HCT116 (cell line): ENCODE measurements at regions not wholly inside any gene's neighbourhood (a gene's known extent, or its start where the extent isn't known, plus 50 kb on each side); places are given as distances from the start of the nearest gene placed in this dataset.

ENCODE experiments used
- ATAC-seq: fragments of 200-7000 bp; cut with Tn5 transposase; 2 replicates; pipeline ENCODE4 v1.9.1; 2020; ENCODE audit warnings: mild to moderate bottlenecking, moderate library complexity
- BruUV-seq: library from RNA; stranded (reverse); fragments of 400-500 nt; replicated peaks from 2 replicates; lab custom pipeline; 2021; lab: Mats Ljungman, UMichigan
- CTCF ChIA-PET: fragments of 300-600 bp; sonication (Branson Sonifier 250); formaldehyde crosslinking; loops from one replicate; lab custom pipeline; 2021; ENCODE audit warnings: antibody characterized with exemption; lab: Charles Lee
- POLR2A ChIA-PET: fragments of 300-600, 350-600 bp; sonication (Branson Sonifier 250); formaldehyde crosslinking; loops from one replicate; lab custom pipeline; 2021; ENCODE audit warnings: antibody characterized with exemption; lab: Charles Lee
- RAD21 ChIA-PET, 2 experiments: fragments of 300-600 bp; sonication (Branson Sonifier 250); formaldehyde crosslinking; loops; one replicate each; lab custom pipeline; 2023; ENCODE audit warnings: low total read pairs in 2 of 2; ENCODE audit not compliant: uncharacterized antibody in 2 of 2, unreplicated experiment in 2 of 2, low non-redundant PET in 1 of 2; lab: Charles Lee
- DNase-seq: peaks from one replicate; pipeline ENCODE4 v3.0.0-alpha.2; 2010; ENCODE audit warnings: low read depth, low spot score
- H2AFZ ChIP-seq: fragments of 200-600 bp; shearing (Covaris generic), sonication (generic); 2 replicates; pipeline ENCODE4 v1.6.1; 2017; ENCODE audit warnings: low read depth, mixed run types, mixed read lengths, antibody characterized with exemption, low read length; ENCODE audit not compliant: poor library complexity, severe bottlenecking
- H3K27ac ChIP-seq: 2 replicates; pipeline ENCODE4 v1.5.1; 2012; ENCODE audit warnings: low read depth, low read length
- H3K27me3 ChIP-seq: fragments of 200-600 bp; sonication (generic); 2 replicates; pipeline ENCODE4 v1.6.1; 2016; ENCODE audit warnings: mixed run types, low read length, mixed read lengths; ENCODE audit not compliant: insufficient read depth
- H3K36me3 ChIP-seq, 2 experiments: fragments of 200-500 bp in 1 of 2; fragments of 200-600 bp in 1 of 2; sonication (Bioruptor generic) in 1 of 2; sonication (generic) in 1 of 2; 2 replicates each; pipeline versions ENCODE4 v1.5.1 to v1.6.1; 2014 to 2016; ENCODE audit warnings: low read length in 2 of 2, inconsistent platforms in 1 of 2, mixed read lengths in 1 of 2, mixed run types in 1 of 2; ENCODE audit not compliant: insufficient read depth in 2 of 2, control insufficient read depth in 1 of 2
- H3K4me1 ChIP-seq, 2 experiments: fragments of 200-600 bp in 1 of 2; sonication (generic) in 1 of 2; 2 replicates each; pipeline versions ENCODE4 v1.5.1 to v1.6.1; 2012 to 2017; ENCODE audit warnings: low read length in 2 of 2, inconsistent platforms in 1 of 2, mild to moderate bottlenecking in 1 of 2, mixed read lengths in 1 of 2, mixed run types in 1 of 2, moderate library complexity in 1 of 2; ENCODE audit not compliant: insufficient read depth in 2 of 2, control insufficient read depth in 1 of 2
- H3K4me2 ChIP-seq: fragments of 200-600 bp; sonication (generic); 2 replicates; pipeline ENCODE4 v1.6.1; 2017; ENCODE audit warnings: mixed run types, low read length, mixed read lengths
- H3K4me3 ChIP-seq, 2 experiments: fragments of 200-600 bp in 1 of 2; sonication (generic) in 1 of 2; replicated peaks in 1 of 2; 2 replicates each; pipeline ENCODE4 v1.5.1; 2011 to 2016; ENCODE audit warnings: low read length in 2 of 2, control low read depth in 1 of 2, low read depth in 1 of 2, mild to moderate bottlenecking in 1 of 2, mixed read lengths in 1 of 2, mixed run types in 1 of 2
- H3K79me2 ChIP-seq: fragments of 200-600 bp; sonication (generic); 2 replicates; pipeline ENCODE4 v1.6.1; 2017; ENCODE audit warnings: mild to moderate bottlenecking, mixed run types, low read length, moderate library complexity, mixed read lengths; ENCODE audit not compliant: insufficient read depth
- H3K9ac ChIP-seq: fragments of 200-600 bp; sonication (generic); 2 replicates; pipeline ENCODE4 v1.6.1; 2016; ENCODE audit warnings: low read length, mixed read lengths
- H3K9me2 ChIP-seq: fragments of 200-600 bp; sonication (generic), shearing (Covaris generic); 2 replicates; pipeline ENCODE4 v1.6.1; 2017; ENCODE audit warnings: mixed run types, mild to moderate bottlenecking, moderate library complexity; ENCODE audit not compliant: insufficient read depth
- H3K9me3 ChIP-seq, 2 experiments: fragments of 200-500 bp in 1 of 2; fragments of 200-600 bp in 1 of 2; sonication (Bioruptor generic) in 1 of 2; sonication (generic) in 1 of 2; 2 replicates each; pipeline ENCODE4 v1.6.1; 2014 to 2017; ENCODE audit warnings: low read length in 2 of 2, mixed read lengths in 2 of 2, inconsistent platforms in 1 of 2, low read depth in 1 of 2, mild to moderate bottlenecking in 1 of 2, mixed run types in 1 of 2, moderate library complexity in 1 of 2; ENCODE audit not compliant: control insufficient read depth in 1 of 2, insufficient read depth in 1 of 2
- H4K20me1 ChIP-seq: fragments of 200-600 bp; sonication (generic), shearing (Covaris generic); 2 replicates; pipeline ENCODE4 v1.6.1; 2017; ENCODE audit warnings: mixed run types, mild to moderate bottlenecking, moderate library complexity; ENCODE audit not compliant: insufficient read depth
- CBX3 ChIP-seq: IDR thresholded peaks from 2 replicates; pipeline ENCODE4 v1.6.1; 2012; ENCODE audit warnings: low read depth
- EGR1 ChIP-seq: IDR thresholded peaks from 2 replicates; pipeline ENCODE4 v1.6.1; 2012; ENCODE audit warnings: low read depth
- EZH2 ChIP-seq: fragments of 200-600 bp; sonication (generic); IDR thresholded peaks from 2 replicates; pipeline ENCODE4 v1.6.1; 2017; ENCODE audit warnings: antibody characterized with exemption, mixed run types
- EZH2phosphoT487 ChIP-seq: fragments of 200-600 bp; IDR thresholded peaks from 2 replicates; pipeline ENCODE4 v1.6.1; 2018; ENCODE audit warnings: antibody characterized with exemption, borderline replicate concordance
- POLR2A ChIP-seq: IDR thresholded peaks from 2 replicates; pipeline ENCODE4 v1.7.0; 2011; ENCODE audit warnings: borderline replicate concordance; ENCODE audit not compliant: insufficient read depth, insufficient read length; ENCODE audit errors: extremely low read depth
- SIN3A ChIP-seq: IDR thresholded peaks from 2 replicates; pipeline ENCODE4 v1.6.1; 2012; ENCODE audit warnings: low read depth
- SRF ChIP-seq: IDR thresholded peaks from 2 replicates; pipeline ENCODE4 v1.6.1; 2012; ENCODE audit warnings: low read depth
- intact Hi-C: fragments of 100-400 bp; cut with micrococcal nuclease; formaldehyde crosslinking; loops from 2 replicates; pipeline ENCODE4 v1.10.0; 2022
- TF ChIP-seq, protein P1 (sequence below), 3 experiments: fragments of 200-600 bp in 1 of 3; sonication (generic) in 1 of 3; IDR thresholded peaks in 2 of 3; conservative IDR thresholded peaks in 1 of 3; 2 replicates each; pipeline ENCODE4 v1.5.1; 2012 to 2017; ENCODE audit warnings: low read depth in 2 of 3, low read length in 2 of 3, antibody characterized with exemption in 1 of 3, borderline replicate concordance in 1 of 3, control low read depth in 1 of 3, mild to moderate bottlenecking in 1 of 3, mixed read lengths in 1 of 3, mixed run types in 1 of 3, moderate library complexity in 1 of 3; ENCODE audit not compliant: insufficient read depth in 1 of 3
- TF ChIP-seq, protein P2 (sequence below): IDR thresholded peaks from 2 replicates; pipeline ENCODE4 v1.6.1; 2012; ENCODE audit warnings: low read depth

DNA sequence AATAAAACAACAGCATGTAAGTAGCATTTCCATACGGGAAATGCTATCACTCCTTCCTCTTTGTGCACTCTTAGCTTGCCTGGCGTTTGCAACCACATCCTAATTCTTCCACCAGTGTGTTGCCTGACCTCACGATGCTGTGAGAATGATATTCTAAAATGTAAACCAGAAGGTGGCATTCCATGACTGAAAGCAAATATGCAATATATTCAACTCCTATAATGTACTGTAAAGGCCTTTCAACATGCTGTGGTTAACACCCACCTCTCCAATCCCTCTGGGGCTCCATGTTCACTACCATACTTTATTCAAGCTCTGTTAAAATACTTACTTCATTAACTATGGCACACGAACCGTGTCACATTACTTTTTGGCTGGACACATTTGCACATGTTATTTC, 420.6 kb upstream of the DEPDC1 start (continued):
- TF ChIP-seq EZH2, result no peak
- no peak for TF ChIP-seq SIN3A
- TF ChIP-seq POLR2A, result no peak
- no peak for TF ChIP-seq EZH2phosphoT487

DNA sequence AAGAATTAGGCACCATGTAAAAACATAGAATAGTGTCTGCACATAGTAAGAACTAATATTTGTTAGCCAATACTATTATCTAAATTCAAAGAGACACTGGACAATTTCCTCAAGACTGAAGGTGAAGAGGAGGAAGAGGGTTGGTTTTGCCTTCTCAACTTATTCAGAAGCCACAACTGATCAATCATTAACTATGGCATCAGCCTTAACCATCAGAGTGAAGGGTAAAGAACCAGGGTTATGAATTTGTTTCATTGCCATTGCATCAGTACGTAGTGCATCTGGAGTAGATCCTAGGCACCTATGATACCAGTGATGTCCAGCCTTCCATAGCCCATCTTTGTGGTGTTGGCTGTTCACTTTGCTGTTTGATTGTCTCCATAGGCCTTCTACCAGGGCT, 421.7 kb upstream of the DEPDC1 start:
- intact Hi-C loops, result no loop called here
- Histone ChIP-seq H2AFZ (no peak overlapping the region), H3K27me3 (no peaks in the 10 kb centered on the region), H3K79me2 (no peaks in the 10 kb centered on the region), H3K4me2 (no peak overlapping the region), H3K4me3 (no peak overlapping the region), H3K9me3 (no peaks in the 10 kb centered on the region), H3K9ac (no peak overlapping the region), H3K27ac (no peak overlapping the region), H3K4me1 (no peaks in the 10 kb centered on the region), H3K9me2 (no peaks in the 10 kb centered on the region), H4K20me1 (no peaks in the 10 kb centered on the region), H3K36me3 (no peaks in the 10 kb centered on the region)
- TF ChIP-seq, protein P1, sequence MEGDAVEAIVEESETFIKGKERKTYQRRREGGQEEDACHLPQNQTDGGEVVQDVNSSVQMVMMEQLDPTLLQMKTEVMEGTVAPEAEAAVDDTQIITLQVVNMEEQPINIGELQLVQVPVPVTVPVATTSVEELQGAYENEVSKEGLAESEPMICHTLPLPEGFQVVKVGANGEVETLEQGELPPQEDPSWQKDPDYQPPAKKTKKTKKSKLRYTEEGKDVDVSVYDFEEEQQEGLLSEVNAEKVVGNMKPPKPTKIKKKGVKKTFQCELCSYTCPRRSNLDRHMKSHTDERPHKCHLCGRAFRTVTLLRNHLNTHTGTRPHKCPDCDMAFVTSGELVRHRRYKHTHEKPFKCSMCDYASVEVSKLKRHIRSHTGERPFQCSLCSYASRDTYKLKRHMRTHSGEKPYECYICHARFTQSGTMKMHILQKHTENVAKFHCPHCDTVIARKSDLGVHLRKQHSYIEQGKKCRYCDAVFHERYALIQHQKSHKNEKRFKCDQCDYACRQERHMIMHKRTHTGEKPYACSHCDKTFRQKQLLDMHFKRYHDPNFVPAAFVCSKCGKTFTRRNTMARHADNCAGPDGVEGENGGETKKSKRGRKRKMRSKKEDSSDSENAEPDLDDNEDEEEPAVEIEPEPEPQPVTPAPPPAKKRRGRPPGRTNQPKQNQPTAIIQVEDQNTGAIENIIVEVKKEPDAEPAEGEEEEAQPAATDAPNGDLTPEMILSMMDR (IDR thresholded peaks at IDR 0.05 in 2 of 3, conservative IDR thresholded peaks at IDR 0.05 in 1 of 3; ENCODE audit: borderline replicate concordance in 1 of 3, insufficient read depth in 1 of 3, low read depth in 2 of 3, low read length in 2 of 3), result no peak
- TF ChIP-seq, protein P2, sequence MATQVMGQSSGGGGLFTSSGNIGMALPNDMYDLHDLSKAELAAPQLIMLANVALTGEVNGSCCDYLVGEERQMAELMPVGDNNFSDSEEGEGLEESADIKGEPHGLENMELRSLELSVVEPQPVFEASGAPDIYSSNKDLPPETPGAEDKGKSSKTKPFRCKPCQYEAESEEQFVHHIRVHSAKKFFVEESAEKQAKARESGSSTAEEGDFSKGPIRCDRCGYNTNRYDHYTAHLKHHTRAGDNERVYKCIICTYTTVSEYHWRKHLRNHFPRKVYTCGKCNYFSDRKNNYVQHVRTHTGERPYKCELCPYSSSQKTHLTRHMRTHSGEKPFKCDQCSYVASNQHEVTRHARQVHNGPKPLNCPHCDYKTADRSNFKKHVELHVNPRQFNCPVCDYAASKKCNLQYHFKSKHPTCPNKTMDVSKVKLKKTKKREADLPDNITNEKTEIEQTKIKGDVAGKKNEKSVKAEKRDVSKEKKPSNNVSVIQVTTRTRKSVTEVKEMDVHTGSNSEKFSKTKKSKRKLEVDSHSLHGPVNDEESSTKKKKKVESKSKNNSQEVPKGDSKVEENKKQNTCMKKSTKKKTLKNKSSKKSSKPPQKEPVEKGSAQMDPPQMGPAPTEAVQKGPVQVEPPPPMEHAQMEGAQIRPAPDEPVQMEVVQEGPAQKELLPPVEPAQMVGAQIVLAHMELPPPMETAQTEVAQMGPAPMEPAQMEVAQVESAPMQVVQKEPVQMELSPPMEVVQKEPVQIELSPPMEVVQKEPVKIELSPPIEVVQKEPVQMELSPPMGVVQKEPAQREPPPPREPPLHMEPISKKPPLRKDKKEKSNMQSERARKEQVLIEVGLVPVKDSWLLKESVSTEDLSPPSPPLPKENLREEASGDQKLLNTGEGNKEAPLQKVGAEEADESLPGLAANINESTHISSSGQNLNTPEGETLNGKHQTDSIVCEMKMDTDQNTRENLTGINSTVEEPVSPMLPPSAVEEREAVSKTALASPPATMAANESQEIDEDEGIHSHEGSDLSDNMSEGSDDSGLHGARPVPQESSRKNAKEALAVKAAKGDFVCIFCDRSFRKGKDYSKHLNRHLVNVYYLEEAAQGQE, result no peak
- no peak for TF ChIP-seq CBX3
- no peak for TF ChIP-seq EGR1
- no peak for TF ChIP-seq SRF
- no TSS peak for BruUV-seq
- RAD21 ChIA-PET, result no interaction called here
- POLR2A ChIA-PET, result no interaction called here
- CTCF ChIA-PET, result no interaction called here
- DNase-seq, result no peak
- no peak for ATAC-seq
